NCI-H187 (cell line): ENCODE measurements at regions not wholly inside any gene's neighbourhood (a gene's known extent, or its start where the extent isn't known, plus 50 kb on each side); places are given as distances from the start of the nearest gene placed in this dataset.
A peak's percentile ranks its signal among the peaks of the same experiment; 100 is the strongest.

Experiments
- DNase-seq, 2 experiments: peaks; one replicate each; lab custom pipeline; 2025; lab: John Stamatoyannopoulos, UW

DNA sequence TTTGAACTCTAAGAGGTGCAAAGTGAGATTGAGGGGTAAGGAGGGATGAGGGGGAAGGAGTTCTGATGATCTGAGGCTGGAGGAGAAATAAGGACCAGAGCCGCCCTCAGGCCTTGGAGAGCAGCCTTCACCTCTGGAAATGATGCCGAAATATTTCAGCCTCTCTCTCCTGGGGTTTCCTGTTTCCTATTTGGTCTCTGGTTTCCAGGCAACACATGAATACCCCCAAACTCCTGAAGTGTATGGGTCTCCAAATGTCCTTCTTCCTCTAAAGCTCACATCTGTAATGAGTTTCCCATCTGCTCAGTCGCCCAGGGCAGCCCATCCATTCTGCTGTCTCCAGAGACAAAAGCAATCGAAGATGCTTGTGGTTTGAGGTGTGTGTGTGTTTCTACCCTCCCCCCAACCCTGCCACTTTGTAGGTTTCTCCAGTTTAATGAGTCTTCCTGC lies 52.0 kb upstream of the FAM20B start:
- peak; percentile 63 to 66 for DNase-seq
